ENCODE measurements at regions not wholly inside any gene's neighbourhood (a gene's known extent, or its start where the extent isn't known, plus 50 kb on each side); places are given as distances from the start of the nearest gene placed in this dataset.
"Not testable (repeated sequence)": the region's sequence is repeated elsewhere in the genome, so short reads cannot be mapped to it uniquely, and the experiment has no call there.

DNA sequence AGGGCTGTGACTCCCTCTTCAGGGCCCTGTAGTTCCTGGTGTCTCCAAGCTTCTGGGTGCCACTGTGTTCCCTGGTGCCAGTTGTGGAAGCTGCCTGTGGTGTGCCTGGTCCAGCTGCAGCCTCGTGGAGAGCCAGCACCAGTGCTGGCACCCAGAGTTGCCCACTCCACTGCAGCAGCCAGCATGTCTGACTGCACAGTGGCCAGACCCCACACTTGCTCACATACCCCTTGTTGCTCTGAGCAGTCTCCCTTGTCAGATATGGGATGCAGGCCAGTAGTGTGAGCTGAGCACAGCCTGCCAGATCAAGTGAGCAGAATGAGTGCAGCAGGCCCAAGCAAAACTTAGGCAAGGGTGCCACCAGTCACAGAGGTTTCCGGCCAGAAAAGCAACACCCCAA lies 108.6 kb downstream of the ZMAT1 start:
- 18% methylated on average over 2 of the region's 2 CpGs for WGBS (ENCODE audit: insufficient coverage, insufficient replicate concordance, low lambda C conversion rate, missing lambda C conversion rate)
- ChIA-PET CTCF (no interaction called here), RAD21 (ENCODE audit: unreplicated experiment) (no interaction called here), POLR2A (no interaction called here), SMC1A (ENCODE audit: uncharacterized antibody, unreplicated experiment) (no interaction called here)
- H2AFZ ChIP-seq (ENCODE audit: control insufficient read depth, low read depth, low read length), result no peak overlapping the region
- TF ChIP-seq MXI1 (IDR thresholded peaks at IDR 0.05; ENCODE audit: low read depth, low read length) (no peak), MTA2 (IDR thresholded peaks at IDR 0.05; ENCODE audit: low read depth) (no peak), ZBED1 (IDR thresholded peaks at IDR 0.05; ENCODE audit: borderline replicate concordance) (no peak), IRF4 (IDR thresholded peaks at IDR 0.05; ENCODE audit: low read depth, low read length) (no peak), RCOR1 (conservative IDR thresholded peaks at IDR 0.05; ENCODE audit: low read depth, low read length) (no peak), RELA (IDR thresholded peaks at IDR 0.05; ENCODE audit: borderline replicate concordance, partially characterized antibody) (no peak), YY1 (IDR thresholded peaks at IDR 0.05; ENCODE audit: low read depth, low read length) (no peak), MTA3 (IDR thresholded peaks at IDR 0.05; ENCODE audit: borderline replicate concordance, low read length) (no peak), POLR2A (IDR thresholded peaks at IDR 0.05; ENCODE audit: low read depth, low read length) (no peak), SPI1 (IDR thresholded peaks at IDR 0.05; ENCODE audit: borderline replicate concordance, insufficient read depth, low read depth, low read length) (no peak), BMI1 (IDR thresholded peaks at IDR 0.05; ENCODE audit: borderline replicate concordance) (no peak), STAT1 (conservative IDR thresholded peaks at IDR 0.05) (no peak)
- TF ChIP-seq, protein P1, sequence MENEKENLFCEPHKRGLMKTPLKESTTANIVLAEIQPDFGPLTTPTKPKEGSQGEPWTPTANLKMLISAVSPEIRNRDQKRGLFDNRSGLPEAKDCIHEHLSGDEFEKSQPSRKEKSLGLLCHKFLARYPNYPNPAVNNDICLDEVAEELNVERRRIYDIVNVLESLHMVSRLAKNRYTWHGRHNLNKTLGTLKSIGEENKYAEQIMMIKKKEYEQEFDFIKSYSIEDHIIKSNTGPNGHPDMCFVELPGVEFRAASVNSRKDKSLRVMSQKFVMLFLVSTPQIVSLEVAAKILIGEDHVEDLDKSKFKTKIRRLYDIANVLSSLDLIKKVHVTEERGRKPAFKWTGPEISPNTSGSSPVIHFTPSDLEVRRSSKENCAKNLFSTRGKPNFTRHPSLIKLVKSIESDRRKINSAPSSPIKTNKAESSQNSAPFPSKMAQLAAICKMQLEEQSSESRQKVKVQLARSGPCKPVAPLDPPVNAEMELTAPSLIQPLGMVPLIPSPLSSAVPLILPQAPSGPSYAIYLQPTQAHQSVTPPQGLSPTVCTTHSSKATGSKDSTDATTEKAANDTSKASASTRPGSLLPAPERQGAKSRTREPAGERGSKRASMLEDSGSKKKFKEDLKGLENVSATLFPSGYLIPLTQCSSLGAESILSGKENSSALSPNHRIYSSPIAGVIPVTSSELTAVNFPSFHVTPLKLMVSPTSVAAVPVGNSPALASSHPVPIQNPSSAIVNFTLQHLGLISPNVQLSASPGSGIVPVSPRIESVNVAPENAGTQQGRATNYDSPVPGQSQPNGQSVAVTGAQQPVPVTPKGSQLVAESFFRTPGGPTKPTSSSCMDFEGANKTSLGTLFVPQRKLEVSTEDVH (IDR thresholded peaks at IDR 0.05; ENCODE audit: low read depth, partially characterized antibody), result no peak
- H3K9me3 ChIP-seq (replicated peaks; ENCODE audit: control insufficient read depth, insufficient read depth, low read length), result no peaks in the 10 kb centered on the region
- H3K27ac ChIP-seq (ENCODE audit: control insufficient read depth, insufficient read depth), result no peak overlapping the region
- DNase-seq (ENCODE audit: low read depth, low spot score) (no peak), FAIRE-seq (no peak), ATAC-seq (no peak)
- H3K4me3 ChIP-seq, result no peak overlapping the region
- H3K79me2 ChIP-seq (ENCODE audit: control insufficient read depth, insufficient read depth, low read length), result no peaks in the 10 kb centered on the region
- in situ Hi-C loops (cut with MboI), result no loop called here
- no peak overlapping the region for H3K4me2 ChIP-seq (ENCODE audit: control insufficient read depth, insufficient read depth)
- H3K4me1 ChIP-seq (ENCODE audit: control insufficient read depth, insufficient read depth, low read length), result no peaks in the 10 kb centered on the region
- intact Hi-C loops (cut with micrococcal nuclease; ENCODE audit: unreplicated experiment), result no loop called here
- H3K27me3 ChIP-seq (replicated peaks in 1 of 2; ENCODE audit: control insufficient read depth in 2 of 2, insufficient read depth in 2 of 2, low read length in 1 of 2), result no peaks in the 10 kb centered on the region
- H3K36me3 ChIP-seq (ENCODE audit: control insufficient read depth in 2 of 2, insufficient read depth in 2 of 2, low read length in 1 of 2), result no peaks in the 10 kb centered on the region
- no peaks in the 10 kb centered on the region for H4K20me1 ChIP-seq (ENCODE audit: control insufficient read depth, insufficient read depth)
- H3K9ac ChIP-seq (ENCODE audit: control insufficient read depth, insufficient read depth, low read length), result no peak overlapping the region
- no TSS peak for BruUV-seq (replicated peaks)

DNA sequence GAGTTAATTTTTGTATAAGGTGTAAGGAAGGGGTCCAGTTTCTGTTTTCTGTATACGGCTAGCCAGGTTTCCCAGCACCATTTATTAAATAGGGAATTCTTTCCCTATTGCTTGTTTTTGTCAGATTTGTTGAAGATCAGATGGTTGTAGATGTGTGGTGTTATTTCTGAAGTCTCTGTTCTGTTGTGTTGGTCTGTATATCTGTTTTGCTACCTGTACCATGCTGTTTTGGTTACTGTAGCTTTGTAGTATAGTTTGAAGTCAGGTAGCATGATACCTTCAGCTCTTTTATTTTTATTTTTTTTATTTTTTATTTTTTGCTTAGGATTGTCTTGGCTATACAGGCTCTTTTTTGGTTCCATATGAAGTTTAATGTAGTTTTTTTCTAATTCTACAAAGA lies 114.1 kb downstream of the ZMAT1 start:
- H3K4me2 ChIP-seq (ENCODE audit: control insufficient read depth, insufficient read depth); POLR2A ChIA-PET; intact Hi-C loops (cut with micrococcal nuclease; ENCODE audit: unreplicated experiment); H3K9ac ChIP-seq (ENCODE audit: control insufficient read depth, insufficient read depth, low read length); H3K27me3 ChIP-seq (replicated peaks in 1 of 2; ENCODE audit: control insufficient read depth in 2 of 2, insufficient read depth in 2 of 2, low read length in 1 of 2); ATAC-seq; H3K9me3 ChIP-seq (replicated peaks; ENCODE audit: control insufficient read depth, insufficient read depth, low read length); in situ Hi-C loops (cut with MboI); H3K4me1 ChIP-seq (ENCODE audit: control insufficient read depth, insufficient read depth, low read length); H2AFZ ChIP-seq (ENCODE audit: control insufficient read depth, low read depth, low read length); SMC1A ChIA-PET (ENCODE audit: uncharacterized antibody, unreplicated experiment); H4K20me1 ChIP-seq (ENCODE audit: control insufficient read depth, insufficient read depth); H3K4me3 ChIP-seq; DNase-seq (ENCODE audit: low read depth, low spot score); FAIRE-seq; H3K36me3 ChIP-seq (ENCODE audit: control insufficient read depth in 2 of 2, insufficient read depth in 2 of 2, low read length in 1 of 2); RAD21 ChIA-PET (ENCODE audit: unreplicated experiment); H3K79me2 ChIP-seq (ENCODE audit: control insufficient read depth, insufficient read depth, low read length); H3K27ac ChIP-seq (ENCODE audit: control insufficient read depth, insufficient read depth); BruUV-seq (replicated peaks): not testable (repeated sequence)
- 63% methylated on average over 1 of the region's 1 CpG for WGBS (ENCODE audit: insufficient coverage, insufficient replicate concordance, low lambda C conversion rate, missing lambda C conversion rate)
- CTCF ChIA-PET, result interaction anchor here (1.2 kb wide), 1 partner anchor 64 kb away, joined by 3 read pairs; no protein-coding TSS in a partner anchor

Measured in GM12878 (cell line).